Colonic mucosa (tissue), 4 donors: ENCODE measurements at regions not wholly inside any gene's neighbourhood (a gene's known extent, or its start where the extent isn't known, plus 50 kb on each side); places are given as distances from the start of the nearest gene placed in this dataset.

ENCODE experiments used
- DNase-seq: peaks from one replicate; pipeline ENCODE4 v3.0.0-alpha.2; 2020
- H3K27ac ChIP-seq: fragments of 200-600 bp; one replicate; pipeline ENCODE4 v1.8.0; 2021
- H3K27me3 ChIP-seq: fragments of 200-600 bp; one replicate; pipeline ENCODE4 v1.8.0; 2021
- H3K36me3 ChIP-seq: fragments of 200-600 bp; one replicate; pipeline ENCODE4 v1.8.0; 2021
- H3K4me1 ChIP-seq: fragments of 200-600 bp; one replicate; pipeline ENCODE4 v1.8.0; 2021; ENCODE audit warnings: mild to moderate bottlenecking
- H3K4me3 ChIP-seq: fragments of 200-600 bp; one replicate; pipeline ENCODE4 v1.8.0; 2021
- H3K9ac ChIP-seq, 2 donors: one replicate each; pipeline ENCODE4 v1.7.0; 2013; ENCODE audit warnings: control low read depth in 2 of 2, low read depth in 2 of 2, low read length in 2 of 2
- H3K9me3 ChIP-seq: fragments of 200-600 bp; one replicate; pipeline ENCODE4 v1.8.0; 2021
- intact Hi-C: fragments of 100-400 bp; cut with DNase I; formaldehyde crosslinking; loops from one replicate; pipeline ENCODE4 v1.14.1; 2022
- TF ChIP-seq, protein P1 (sequence below): fragments of 200-600 bp; IDR thresholded peaks from one replicate; pipeline ENCODE4 v1.8.0; 2022; ENCODE audit warnings: antibody characterized with exemption, mild to moderate bottlenecking
- donor health status: healthy.
- donor health status: DM: no; HTN: no; CAD: no.
- donor health status: DM: no; HTN: no; CAD: no.

GRCh38 chr18:66708646-66709045 is 104.8 kb upstream of the CDH19 start:
- TF ChIP-seq, protein P1, sequence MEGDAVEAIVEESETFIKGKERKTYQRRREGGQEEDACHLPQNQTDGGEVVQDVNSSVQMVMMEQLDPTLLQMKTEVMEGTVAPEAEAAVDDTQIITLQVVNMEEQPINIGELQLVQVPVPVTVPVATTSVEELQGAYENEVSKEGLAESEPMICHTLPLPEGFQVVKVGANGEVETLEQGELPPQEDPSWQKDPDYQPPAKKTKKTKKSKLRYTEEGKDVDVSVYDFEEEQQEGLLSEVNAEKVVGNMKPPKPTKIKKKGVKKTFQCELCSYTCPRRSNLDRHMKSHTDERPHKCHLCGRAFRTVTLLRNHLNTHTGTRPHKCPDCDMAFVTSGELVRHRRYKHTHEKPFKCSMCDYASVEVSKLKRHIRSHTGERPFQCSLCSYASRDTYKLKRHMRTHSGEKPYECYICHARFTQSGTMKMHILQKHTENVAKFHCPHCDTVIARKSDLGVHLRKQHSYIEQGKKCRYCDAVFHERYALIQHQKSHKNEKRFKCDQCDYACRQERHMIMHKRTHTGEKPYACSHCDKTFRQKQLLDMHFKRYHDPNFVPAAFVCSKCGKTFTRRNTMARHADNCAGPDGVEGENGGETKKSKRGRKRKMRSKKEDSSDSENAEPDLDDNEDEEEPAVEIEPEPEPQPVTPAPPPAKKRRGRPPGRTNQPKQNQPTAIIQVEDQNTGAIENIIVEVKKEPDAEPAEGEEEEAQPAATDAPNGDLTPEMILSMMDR, result no peak
- Histone ChIP-seq H3K9ac (no peak overlapping the region), H3K27ac (no peak overlapping the region), H3K4me3 (no peak overlapping the region), H3K9me3 (no peaks in the 10 kb centered on the region), H3K4me1 (no peaks in the 10 kb centered on the region), H3K36me3 (no peaks in the 10 kb centered on the region), H3K27me3 (no peaks in the 10 kb centered on the region)
- intact Hi-C loops, result no loop called here
- DNase-seq, result no peak

GRCh38 chr18:66707473-66707872 is 103.6 kb upstream of the CDH19 start:
- Histone ChIP-seq H3K4me3 (no peak overlapping the region), H3K36me3 (no peaks in the 10 kb centered on the region), H3K27me3 (no peaks in the 10 kb centered on the region), H3K9me3 (no peaks in the 10 kb centered on the region), H3K27ac (no peak overlapping the region), H3K4me1 (no peaks in the 10 kb centered on the region), H3K9ac (no peak overlapping the region)
- DNase-seq, result no peak
- TF ChIP-seq, protein P1, result no peak
- intact Hi-C loops, result no loop called here

- intact Hi-C loops, result no loop called here
- no peaks in the 10 kb centered on the region for H3K4me1 ChIP-seq
- TF ChIP-seq, protein P1, result no peak
- H3K36me3 ChIP-seq, result no peaks in the 10 kb centered on the region
- no peak for DNase-seq
- no peak overlapping the region for H3K9ac ChIP-seq
- no peak overlapping the region for H3K4me3 ChIP-seq
- no peak overlapping the region for H3K27ac ChIP-seq
- H3K27me3 ChIP-seq, result no peaks in the 10 kb centered on the region
- H3K9me3 ChIP-seq, result no peaks in the 10 kb centered on the region
These were observed 91.4 kb upstream of the CDH19 start for GRCh38 chr18:66695281-66695680.

GRCh38 chr18:66694852-66695251 is 91.0 kb upstream of the CDH19 start:
- Histone ChIP-seq H3K9me3 (no peaks in the 10 kb centered on the region), H3K4me1 (no peaks in the 10 kb centered on the region), H3K36me3 (no peaks in the 10 kb centered on the region), H3K27me3 (no peaks in the 10 kb centered on the region), H3K9ac (no peak overlapping the region), H3K4me3 (no peak overlapping the region), H3K27ac (no peak overlapping the region)
- no peak for DNase-seq
- TF ChIP-seq, protein P1, result no peak
- intact Hi-C loops, result no loop called here

DNA sequence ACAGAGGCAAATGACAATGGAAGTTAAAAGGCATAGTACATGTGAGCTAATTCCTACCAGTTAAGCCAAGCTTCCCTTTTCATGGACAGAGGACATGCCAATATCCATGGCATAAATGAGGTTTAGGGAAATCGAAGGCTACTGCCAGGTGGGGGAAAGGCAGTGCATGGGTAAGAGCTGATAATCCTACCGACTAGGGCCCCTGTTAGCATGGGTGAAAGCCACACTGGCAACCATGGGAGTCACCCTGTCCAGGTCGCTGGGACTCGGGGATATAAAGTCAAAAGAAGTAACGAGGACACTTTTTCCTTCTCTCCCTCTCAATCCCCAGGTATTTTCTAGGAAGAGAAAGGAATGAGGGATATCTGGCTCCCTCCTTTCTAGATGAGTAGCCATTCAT is 83.7 kb upstream of the CDH19 start:
- no peaks in the 10 kb centered on the region for H3K36me3 ChIP-seq
- H3K27me3 ChIP-seq, result no peaks in the 10 kb centered on the region
- TF ChIP-seq, protein P1, result no peak
- no peak overlapping the region for H3K27ac ChIP-seq
- no peaks in the 10 kb centered on the region for H3K4me1 ChIP-seq
- no peaks in the 10 kb centered on the region for H3K9me3 ChIP-seq
- H3K4me3 ChIP-seq, result no peak overlapping the region
- intact Hi-C loops, result no loop called here
- DNase-seq, result no peak
- no peak overlapping the region for H3K9ac ChIP-seq

- DNase-seq, result no peak
- H3K36me3 ChIP-seq, result no peaks in the 10 kb centered on the region
- H3K4me1 ChIP-seq, result no peaks in the 10 kb centered on the region
- H3K27me3 ChIP-seq, result no peaks in the 10 kb centered on the region
- no peak overlapping the region for H3K9ac ChIP-seq
- no peaks in the 10 kb centered on the region for H3K9me3 ChIP-seq
- no peak overlapping the region for H3K4me3 ChIP-seq
- TF ChIP-seq, protein P1, result no peak
- H3K27ac ChIP-seq, result no peak overlapping the region
- intact Hi-C loops, result no loop called here
These were observed 79.0 kb upstream of the CDH19 start for GRCh38 chr18:66682855-66683322.
